SW 1271 (cell line): ENCODE measurements at regions not wholly inside any gene's neighbourhood (a gene's known extent, or its start where the extent isn't known, plus 50 kb on each side); places are given as distances from the start of the nearest gene placed in this dataset.
A peak's percentile ranks its signal among the peaks of the same experiment; 100 is the strongest.

Source experiments
- DNase-seq, 2 experiments: peaks; one replicate each; lab custom pipeline; 2025; lab: John Stamatoyannopoulos, UW

GRCh38 chr12:93299262-93299846, 78.4 kb upstream of the NUDT4 start:
- no peak for DNase-seq

- DNase-seq = no peak
Measured at GRCh38 chr12:93300611-93301021, 77.1 kb upstream of the NUDT4 start.

- DNase-seq = no peak
Measured at GRCh38 chr12:93302331-93303229, 75.1 kb upstream of the NUDT4 start.

- no peak for DNase-seq
Measured at GRCh38 chr12:93306636-93307035, 71.1 kb upstream of the NUDT4 start.

GRCh38 chr12:93308281-93308680, 69.4 kb upstream of the NUDT4 start:
- no peak for DNase-seq

GRCh38 chr12:93311827-93312226, 65.9 kb upstream of the NUDT4 start:
- DNase-seq = no peak

GRCh38 chr12:93314177-93314497, 63.6 kb upstream of the NUDT4 start:
- no peak for DNase-seq

- DNase-seq = no peak
Measured at GRCh38 chr12:93315385-93315906, 62.3 kb upstream of the NUDT4 start.

GRCh38 chr12:93315907-93316622, 61.7 kb upstream of the NUDT4 start:
- DNase-seq = no peak

GRCh38 chr12:93316623-93316971, 61.1 kb upstream of the NUDT4 start:
- no peak for DNase-seq

- no peak for DNase-seq
Measured at GRCh38 chr12:93317227-93317626, 60.5 kb upstream of the NUDT4 start.

- no peak for DNase-seq
Measured at GRCh38 chr12:93318720-93319522, 58.8 kb upstream of the NUDT4 start.

GRCh38 chr12:93319523-93320050, 58.1 kb upstream of the NUDT4 start:
- DNase-seq = no peak

- peak in 1 of 2 experiments; percentile 17 for DNase-seq
Measured at GRCh38 chr12:93322784-93323183, 54.9 kb upstream of the NUDT4 start.

- no peak for DNase-seq
Measured at GRCh38 chr12:93323625-93324329, 53.9 kb upstream of the NUDT4 start.

- no peak for DNase-seq
Measured at GRCh38 chr12:93325855-93326254, 51.9 kb upstream of the NUDT4 start.
